ENCODE measurements at regions not wholly inside any gene's neighbourhood (a gene's known extent, or its start where the extent isn't known, plus 50 kb on each side); places are given as distances from the start of the nearest gene placed in this dataset.

GRCh38 chr1:163826500-163826899 lies 504.7 kb downstream of the NUF2 start:
- 80% methylated on average over 1 of the region's 3 CpGs for whole genome bisulfite sequencing (ENCODE audit: insufficient coverage, low lambda C conversion rate)
- Histone ChIP-seq H3K36me3 (ENCODE audit: control insufficient read depth, insufficient read depth, low read length) (no peaks in the 10 kb centered on the region), H3K27me3 (ENCODE audit: control insufficient read depth, insufficient read depth, low read length) (no peaks in the 10 kb centered on the region), H3K9me3 (ENCODE audit: control insufficient read depth, low read depth, low read length) (no peaks in the 10 kb centered on the region), H3K27ac (ENCODE audit: low read length) (no peak overlapping the region), H3K4me3 (ENCODE audit: low read length) (no peak overlapping the region), H3K4me1 (ENCODE audit: control insufficient read depth, insufficient read depth, low read length) (no peaks in the 10 kb centered on the region)
- no peak for DNase-seq

GRCh38 chr1:163834778-163835177 lies 513.0 kb downstream of the NUF2 start:
- H3K27me3 ChIP-seq (ENCODE audit: control insufficient read depth, insufficient read depth, low read length), result no peaks in the 10 kb centered on the region
- DNase-seq, result no peak
- no peaks in the 10 kb centered on the region for H3K36me3 ChIP-seq (ENCODE audit: control insufficient read depth, insufficient read depth, low read length)
- H3K4me1 ChIP-seq (ENCODE audit: control insufficient read depth, insufficient read depth, low read length), result no peaks in the 10 kb centered on the region
- WGBS (ENCODE audit: insufficient coverage, low lambda C conversion rate), result no CpG with 5 or more reads among the region's 2 CpGs
- no peak overlapping the region for H3K27ac ChIP-seq (ENCODE audit: low read length)
- H3K4me3 ChIP-seq (ENCODE audit: low read length), result no peak overlapping the region
- no peaks in the 10 kb centered on the region for H3K9me3 ChIP-seq (ENCODE audit: control insufficient read depth, low read depth, low read length)

- Histone ChIP-seq H3K4me3 (ENCODE audit: low read length) (no peak overlapping the region), H3K27ac (ENCODE audit: low read length) (no peak overlapping the region), H3K4me1 (ENCODE audit: control insufficient read depth, insufficient read depth, low read length) (no peaks in the 10 kb centered on the region), H3K27me3 (ENCODE audit: control insufficient read depth, insufficient read depth, low read length) (no peaks in the 10 kb centered on the region), H3K36me3 (ENCODE audit: control insufficient read depth, insufficient read depth, low read length) (no peaks in the 10 kb centered on the region), H3K9me3 (ENCODE audit: control insufficient read depth, low read depth, low read length) (no peaks in the 10 kb centered on the region)
- DNase-seq, result no peak
- no CpG with 5 or more reads among the region's 1 CpG for WGBS (ENCODE audit: insufficient coverage, low lambda C conversion rate)
These were observed 514.7 kb downstream of the NUF2 start for GRCh38 chr1:163836481-163836880.

GRCh38 chr1:163837206-163837605 lies 515.5 kb downstream of the NUF2 start:
- WGBS (ENCODE audit: insufficient coverage, low lambda C conversion rate), result no CpG with 5 or more reads among the region's 3 CpGs
- no peaks in the 10 kb centered on the region for H3K9me3 ChIP-seq (ENCODE audit: control insufficient read depth, low read depth, low read length)
- H3K36me3 ChIP-seq (ENCODE audit: control insufficient read depth, insufficient read depth, low read length), result no peaks in the 10 kb centered on the region
- H3K4me1 ChIP-seq (ENCODE audit: control insufficient read depth, insufficient read depth, low read length), result no peaks in the 10 kb centered on the region
- DNase-seq, result no peak
- H3K27ac ChIP-seq (ENCODE audit: low read length), result no peak overlapping the region
- no peak overlapping the region for H3K4me3 ChIP-seq (ENCODE audit: low read length)
- no peaks in the 10 kb centered on the region for H3K27me3 ChIP-seq (ENCODE audit: control insufficient read depth, insufficient read depth, low read length)

GRCh38 chr1:163842571-163842970 lies 520.8 kb downstream of the NUF2 start:
- H3K27me3 ChIP-seq (ENCODE audit: control insufficient read depth, insufficient read depth, low read length), result no peaks in the 10 kb centered on the region
- H3K4me1 ChIP-seq (ENCODE audit: control insufficient read depth, insufficient read depth, low read length), result no peaks in the 10 kb centered on the region
- H3K36me3 ChIP-seq (ENCODE audit: control insufficient read depth, insufficient read depth, low read length), result no peaks in the 10 kb centered on the region
- DNase-seq, result no peak
- H3K27ac ChIP-seq (ENCODE audit: low read length), result no peak overlapping the region
- H3K9me3 ChIP-seq (ENCODE audit: control insufficient read depth, low read depth, low read length), result no peaks in the 10 kb centered on the region
- no peak overlapping the region for H3K4me3 ChIP-seq (ENCODE audit: low read length)
- 60% methylated on average over 1 of the region's 2 CpGs for WGBS (ENCODE audit: insufficient coverage, low lambda C conversion rate)

GRCh38 chr1:163844459-163844858 lies 522.7 kb downstream of the NUF2 start:
- no peak for DNase-seq
- Histone ChIP-seq H3K4me3 (ENCODE audit: low read length) (no peak overlapping the region), H3K27ac (ENCODE audit: low read length) (no peak overlapping the region), H3K27me3 (ENCODE audit: control insufficient read depth, insufficient read depth, low read length) (no peaks in the 10 kb centered on the region), H3K4me1 (ENCODE audit: control insufficient read depth, insufficient read depth, low read length) (no peaks in the 10 kb centered on the region), H3K9me3 (ENCODE audit: control insufficient read depth, low read depth, low read length) (no peaks in the 10 kb centered on the region), H3K36me3 (ENCODE audit: control insufficient read depth, insufficient read depth, low read length) (no peaks in the 10 kb centered on the region)
- no CpG with 5 or more reads among the region's 1 CpG for WGBS (ENCODE audit: insufficient coverage, low lambda C conversion rate)

- no peak overlapping the region for H3K27ac ChIP-seq (ENCODE audit: low read length)
- H3K27me3 ChIP-seq (ENCODE audit: control insufficient read depth, insufficient read depth, low read length), result no peaks in the 10 kb centered on the region
- no peaks in the 10 kb centered on the region for H3K9me3 ChIP-seq (ENCODE audit: control insufficient read depth, low read depth, low read length)
- no peaks in the 10 kb centered on the region for H3K4me1 ChIP-seq (ENCODE audit: control insufficient read depth, insufficient read depth, low read length)
- DNase-seq, result no peak
- WGBS (ENCODE audit: insufficient coverage, low lambda C conversion rate), result no CpG with 5 or more reads among the region's 3 CpGs
- no peak overlapping the region for H3K4me3 ChIP-seq (ENCODE audit: low read length)
- H3K36me3 ChIP-seq (ENCODE audit: control insufficient read depth, insufficient read depth, low read length), result no peaks in the 10 kb centered on the region
These were observed 523.5 kb downstream of the NUF2 start for GRCh38 chr1:163845279-163845678.

GRCh38 chr1:163863731-163864130 lies 542.0 kb downstream of the NUF2 start:
- Histone ChIP-seq H3K9me3 (ENCODE audit: control insufficient read depth, low read depth, low read length) (no peaks in the 10 kb centered on the region), H3K4me1 (ENCODE audit: control insufficient read depth, insufficient read depth, low read length) (no peaks in the 10 kb centered on the region), H3K36me3 (ENCODE audit: control insufficient read depth, insufficient read depth, low read length) (no peaks in the 10 kb centered on the region), H3K27me3 (ENCODE audit: control insufficient read depth, insufficient read depth, low read length) (no peaks in the 10 kb centered on the region), H3K4me3 (ENCODE audit: low read length) (no peak overlapping the region), H3K27ac (ENCODE audit: low read length) (no peak overlapping the region)
- WGBS (ENCODE audit: insufficient coverage, low lambda C conversion rate), result 100% methylated on average over 2 of the region's 6 CpGs
- DNase-seq, result no peak

- H3K4me3 ChIP-seq (ENCODE audit: low read length), result no peak overlapping the region
- no peak overlapping the region for H3K27ac ChIP-seq (ENCODE audit: low read length)
- H3K9me3 ChIP-seq (ENCODE audit: control insufficient read depth, low read depth, low read length), result no peaks in the 10 kb centered on the region
- no peaks in the 10 kb centered on the region for H3K36me3 ChIP-seq (ENCODE audit: control insufficient read depth, insufficient read depth, low read length)
- no CpG with 5 or more reads among the region's 1 CpG for WGBS (ENCODE audit: insufficient coverage, low lambda C conversion rate)
- H3K27me3 ChIP-seq (ENCODE audit: control insufficient read depth, insufficient read depth, low read length), result no peaks in the 10 kb centered on the region
- H3K4me1 ChIP-seq (ENCODE audit: control insufficient read depth, insufficient read depth, low read length), result no peaks in the 10 kb centered on the region
- no peak for DNase-seq
These were observed 542.5 kb downstream of the NUF2 start for GRCh38 chr1:163864207-163864606.

- no peaks in the 10 kb centered on the region for H3K9me3 ChIP-seq (ENCODE audit: control insufficient read depth, low read depth, low read length)
- no peaks in the 10 kb centered on the region for H3K27me3 ChIP-seq (ENCODE audit: control insufficient read depth, insufficient read depth, low read length)
- no peak overlapping the region for H3K27ac ChIP-seq (ENCODE audit: low read length)
- H3K4me3 ChIP-seq (ENCODE audit: low read length), result no peak overlapping the region
- WGBS (ENCODE audit: insufficient coverage, low lambda C conversion rate), result 71% methylated on average over 1 of the region's 2 CpGs
- DNase-seq, result peak in 1 of 2 donors; percentile 10
- H3K4me1 ChIP-seq (ENCODE audit: control insufficient read depth, insufficient read depth, low read length), result no peaks in the 10 kb centered on the region
- H3K36me3 ChIP-seq (ENCODE audit: control insufficient read depth, insufficient read depth, low read length), result no peaks in the 10 kb centered on the region
These were observed 544.8 kb downstream of the NUF2 start for GRCh38 chr1:163866564-163866963.

- H3K36me3 ChIP-seq (ENCODE audit: control insufficient read depth, insufficient read depth, low read length), result no peaks in the 10 kb centered on the region
- H3K9me3 ChIP-seq (ENCODE audit: control insufficient read depth, low read depth, low read length), result no peaks in the 10 kb centered on the region
- H3K4me3 ChIP-seq (ENCODE audit: low read length), result no peak overlapping the region
- DNase-seq, result no peak
- H3K27me3 ChIP-seq (ENCODE audit: control insufficient read depth, insufficient read depth, low read length), result no peaks in the 10 kb centered on the region
- H3K27ac ChIP-seq (ENCODE audit: low read length), result no peak overlapping the region
- WGBS (ENCODE audit: insufficient coverage, low lambda C conversion rate), result 80% methylated on average over 1 of the region's 2 CpGs
- no peaks in the 10 kb centered on the region for H3K4me1 ChIP-seq (ENCODE audit: control insufficient read depth, insufficient read depth, low read length)
These were observed 548.9 kb downstream of the NUF2 start for GRCh38 chr1:163870666-163871065.

All from large intestine (tissue), 3 donors.